ENCODE measurements at regions not wholly inside any gene's neighbourhood (a gene's known extent, or its start where the extent isn't known, plus 50 kb on each side); places are given as distances from the start of the nearest gene placed in this dataset.
A peak's percentile ranks its signal among the peaks of the same experiment; 100 is the strongest.

DNA sequence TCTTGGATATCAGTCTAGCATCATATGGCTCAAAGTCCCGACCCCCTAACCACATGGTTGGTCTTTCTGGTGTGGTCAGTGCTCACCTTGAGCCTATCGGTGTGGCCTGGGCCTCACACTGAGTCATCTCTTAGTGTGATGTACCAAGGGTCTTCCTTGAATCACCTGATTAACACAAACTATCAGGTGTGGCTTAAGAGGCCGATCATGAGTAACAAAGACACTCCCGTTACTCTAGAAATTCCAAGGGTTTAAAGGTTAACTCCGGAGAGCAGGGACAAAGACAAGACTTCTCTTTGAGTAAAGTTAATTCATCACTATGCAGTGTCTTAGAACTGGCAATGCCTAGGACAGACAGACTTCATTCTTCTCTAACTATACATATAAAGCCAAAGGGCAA is 52.3 kb upstream of the ARMC3 start:
- no peak for TF ChIP-seq EP300 (IDR thresholded peaks at IDR 0.05)
- no peak for TF ChIP-seq POLR2A (IDR thresholded peaks at IDR 0.05)
- no peak for TF ChIP-seq POLR2AphosphoS5 (IDR thresholded peaks at IDR 0.05)
- TF ChIP-seq CTCF (IDR thresholded peaks at IDR 0.05) = no peak
- H3K9me3 ChIP-seq = no peaks in the 10 kb centered on the region
- H3K27me3 ChIP-seq = no peaks in the 10 kb centered on the region
- H3K4me3 ChIP-seq = no peak overlapping the region
- H3K27ac ChIP-seq = no peak overlapping the region
- H3K36me3 ChIP-seq = no peaks in the 10 kb centered on the region
- WGBS, 2 donors (ENCODE audit: low coverage in 1 of 2) = 88% methylated on average over 3 of the region's 5 CpGs; no CpG with 5 or more reads in 1 of the 2 donors
- ATAC-seq = no peak
- no peaks in the 10 kb centered on the region for H3K4me1 ChIP-seq

DNA sequence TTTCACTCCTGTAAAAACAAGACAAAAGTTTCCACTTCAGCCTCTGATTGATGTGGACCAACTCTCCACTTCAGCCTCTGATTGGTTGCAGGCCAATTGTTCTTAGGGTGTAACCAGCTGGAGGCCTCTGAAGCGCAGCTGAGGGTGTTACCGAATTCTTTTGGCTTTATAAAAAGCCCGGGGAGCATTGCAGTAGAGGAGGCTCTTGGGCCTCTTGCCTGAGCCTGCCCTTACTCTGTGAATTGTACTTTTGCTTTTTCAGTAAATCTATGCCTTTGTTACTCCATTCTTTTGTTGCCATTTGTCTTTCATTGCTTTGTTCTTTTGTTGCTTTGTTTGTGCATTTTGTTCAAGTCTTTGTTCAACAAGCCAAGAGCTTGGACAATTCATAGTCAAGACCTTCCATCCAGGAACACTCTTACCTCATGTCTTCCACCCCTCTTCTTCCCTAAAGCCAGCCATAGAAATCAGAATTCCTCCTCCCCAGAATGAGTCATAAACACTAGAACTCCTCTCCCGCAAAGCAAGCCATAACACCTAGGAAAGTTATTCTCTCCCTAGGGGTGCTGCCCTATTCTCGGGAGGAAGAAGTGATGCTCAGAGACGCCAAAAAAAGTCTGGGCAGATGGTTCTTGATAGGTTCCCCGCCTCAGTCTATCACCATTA is 53.5 kb upstream of the ARMC3 start:
- H3K4me1 ChIP-seq = no peaks in the 10 kb centered on the region
- WGBS, 2 donors (ENCODE audit: low coverage in 1 of 2) = 79 to 90% methylated on average over 4 to 5 of the region's 7 CpGs
- no peaks in the 10 kb centered on the region for H3K36me3 ChIP-seq
- H3K4me3 ChIP-seq = no peak overlapping the region
- TF ChIP-seq POLR2A (IDR thresholded peaks at IDR 0.05) (no peak), POLR2AphosphoS5 (IDR thresholded peaks at IDR 0.05) (no peak), EP300 (IDR thresholded peaks at IDR 0.05) (no peak), CTCF (IDR thresholded peaks at IDR 0.05) (no peak)
- H3K27ac ChIP-seq = no peak overlapping the region
- ATAC-seq = no peak
- no peaks in the 10 kb centered on the region for H3K27me3 ChIP-seq
- H3K9me3 ChIP-seq = no peaks in the 10 kb centered on the region

GRCh38 chr10:22856444-22857074 is 71.3 kb upstream of the ARMC3 start:
- no peak for TF ChIP-seq POLR2AphosphoS5 (IDR thresholded peaks at IDR 0.05)
- no peak for TF ChIP-seq CTCF (IDR thresholded peaks at IDR 0.05)
- TF ChIP-seq EP300 (IDR thresholded peaks at IDR 0.05) = no peak
- TF ChIP-seq POLR2A (IDR thresholded peaks at IDR 0.05) = no peak
- Histone ChIP-seq H3K27me3 (no peaks in the 10 kb centered on the region), H3K4me1 (no peaks in the 10 kb centered on the region), H3K9me3 (no peaks in the 10 kb centered on the region), H3K4me3 (no peak overlapping the region), H3K36me3 (no peaks in the 10 kb centered on the region), H3K27ac (no peak overlapping the region)
- 100% methylated on average over 1 to 2 of the region's 2 CpGs for WGBS, 2 donors (ENCODE audit: low coverage in 1 of 2)
- no peak for ATAC-seq

DNA sequence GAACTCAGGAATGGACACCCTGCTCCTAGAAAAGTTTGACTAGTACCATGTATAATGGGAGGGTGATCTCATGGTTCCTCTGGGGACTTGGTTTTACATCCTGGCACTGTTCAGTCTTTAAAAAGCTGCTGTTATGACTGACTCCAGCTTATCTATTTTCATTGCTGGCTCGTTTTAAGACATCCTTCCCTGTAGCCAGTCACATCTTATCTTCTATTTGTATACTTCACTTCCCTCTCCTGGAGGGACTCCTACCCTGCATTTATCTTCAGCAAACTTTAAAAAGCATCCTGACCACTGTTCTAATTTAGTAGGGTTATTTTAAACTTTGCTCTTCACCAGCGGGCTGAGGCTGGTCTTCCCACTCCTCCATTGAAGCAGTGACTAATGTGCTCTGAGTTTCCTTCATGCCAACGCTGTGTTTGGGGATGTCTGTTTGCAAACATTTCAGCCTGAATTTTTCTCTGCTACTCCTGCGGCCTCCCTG is 72.9 kb upstream of the ARMC3 start:
- H3K9me3 ChIP-seq = no peaks in the 10 kb centered on the region
- H3K36me3 ChIP-seq = no peaks in the 10 kb centered on the region
- no peak overlapping the region for H3K4me3 ChIP-seq
- WGBS, 2 donors (ENCODE audit: low coverage in 1 of 2) = 24 to 80% methylated on average over 2 to 3 of the region's 4 CpGs
- ATAC-seq = no peak
- H3K4me1 ChIP-seq = peaks cover 0 to 8% (median 0%) of the 10 kb centered on the region in 3 donors
- no peak overlapping the region for H3K27ac ChIP-seq
- no peaks in the 10 kb centered on the region for H3K27me3 ChIP-seq
- TF ChIP-seq EP300 (IDR thresholded peaks at IDR 0.05) (no peak), CTCF (IDR thresholded peaks at IDR 0.05) (peak in 1 of 4 experiments; percentile 12)

GRCh38 chr10:22853906-22854447 is 73.9 kb upstream of the ARMC3 start:
- TF ChIP-seq EP300 (IDR thresholded peaks at IDR 0.05) (no peak), CTCF (IDR thresholded peaks at IDR 0.05) (no peak)
- Histone ChIP-seq H3K4me1 (peaks cover 0 to 18% (median 2%) of the 10 kb centered on the region in 3 donors), H3K27ac (no peak overlapping the region), H3K9me3 (no peaks in the 10 kb centered on the region), H3K4me3 (no peak overlapping the region), H3K36me3 (no peaks in the 10 kb centered on the region), H3K27me3 (no peaks in the 10 kb centered on the region)
- 91 to 100% methylated on average over 3 to 4 of the region's 5 CpGs for WGBS, 2 donors (ENCODE audit: low coverage in 1 of 2)
- no peak for ATAC-seq
